Small intestine (tissue), 7 donors: ENCODE measurements at regions not wholly inside any gene's neighbourhood (a gene's known extent, or its start where the extent isn't known, plus 50 kb on each side); places are given as distances from the start of the nearest gene placed in this dataset.

Experiments
- DNase-seq, 2 donors: peaks; one replicate each; pipeline versions ENCODE4 v3.0.0 to v3.0.0-alpha.2; 2013
- FAIRE-seq: peaks from 2 replicates; lab custom pipeline; 2012; peaks lifted over from hg19 to GRCh38; lab: Jason Lieb, UNC
- H3K27ac ChIP-seq, 3 donors: one replicate each; pipeline ENCODE4 v1.5.1; 2013; ENCODE audit warnings: low read length in 2 of 3, mild to moderate bottlenecking in 2 of 3, control low read depth in 1 of 3, inconsistent platforms in 1 of 3, low read depth in 1 of 3, moderate library complexity in 1 of 3
- H3K27me3 ChIP-seq, 3 donors: one replicate each; pipeline ENCODE4 v1.6.1; 2013; ENCODE audit warnings: low read length in 3 of 3, inconsistent platforms in 1 of 3; ENCODE audit not compliant: control insufficient read depth in 3 of 3, insufficient read depth in 3 of 3
- H3K36me3 ChIP-seq, 3 donors: one replicate each; pipeline ENCODE4 v1.6.1; 2013; ENCODE audit warnings: low read length in 3 of 3, inconsistent platforms in 1 of 3, low read depth in 1 of 3, mild to moderate bottlenecking in 1 of 3, moderate library complexity in 1 of 3; ENCODE audit not compliant: control insufficient read depth in 3 of 3, insufficient read depth in 2 of 3
- H3K4me1 ChIP-seq, 3 donors: one replicate each; pipeline ENCODE4 v1.6.1; 2013; ENCODE audit warnings: low read length in 2 of 3, inconsistent platforms in 1 of 3, low read depth in 1 of 3, mild to moderate bottlenecking in 1 of 3, moderate library complexity in 1 of 3; ENCODE audit not compliant: control insufficient read depth in 3 of 3, insufficient read depth in 2 of 3
- H3K4me3 ChIP-seq, 3 donors: one replicate each; pipeline ENCODE4 v1.5.1; 2013; ENCODE audit warnings: low read length in 3 of 3, control low read depth in 1 of 3, inconsistent platforms in 1 of 3, low read depth in 1 of 3, mild to moderate bottlenecking in 1 of 3, moderate library complexity in 1 of 3
- H3K9me3 ChIP-seq, 2 donors: one replicate each; pipeline ENCODE4 v1.6.1; 2013; ENCODE audit warnings: low read depth in 1 of 2, low read length in 1 of 2; ENCODE audit not compliant: control insufficient read depth in 2 of 2, insufficient read depth in 1 of 2
- WGBS, 3 donors: extraction: QIAGEN DNeasy Blood & Tissue Kit; methylation state at CpG; one replicate each; pipeline ENCODE4 v1.1.7; 2013; 5-methylcytosine and 5-hydroxymethylcytosine counted together
- donor health status: healthy with polysubstance abuse.
- donor health status: control.
- donor health status: control.
- donor health status: Bipolar disorder and iron deficiency.
- donor health status: healthy.

DNA sequence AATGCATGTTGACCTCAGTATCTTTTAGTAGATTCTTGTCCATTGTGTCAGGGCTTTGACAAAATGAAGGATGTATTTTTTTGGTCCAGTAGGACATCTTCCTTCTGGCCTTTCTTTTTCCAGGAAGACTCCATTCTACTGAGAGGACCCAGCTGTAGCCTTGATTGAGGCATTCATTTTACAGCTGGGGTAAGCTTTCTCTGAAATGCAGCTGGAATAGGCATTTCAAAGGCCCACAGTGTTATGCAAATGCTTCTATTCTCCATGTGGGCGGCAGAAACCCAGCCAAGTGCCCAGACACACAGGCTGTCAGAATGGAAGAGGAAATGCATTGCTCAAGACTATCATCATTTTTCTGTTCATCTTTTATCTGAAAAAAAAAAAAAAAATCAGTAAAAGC is 629.0 kb upstream of the CDH8 start:
- Histone ChIP-seq H3K27me3 (no peaks in the 10 kb centered on the region), H3K36me3 (no peaks in the 10 kb centered on the region), H3K4me1 (no peaks in the 10 kb centered on the region), H3K27ac (no peak overlapping the region), H3K9me3 (peaks cover 1 to 6% of the 10 kb centered on the region in 2 donors), H3K4me3 (no peak overlapping the region)
- FAIRE-seq (no peak), DNase-seq (no peak)
- WGBS, 3 donors = 59 to 62% (median 61%) methylated on average over 1 of the region's 1 CpG

DNA sequence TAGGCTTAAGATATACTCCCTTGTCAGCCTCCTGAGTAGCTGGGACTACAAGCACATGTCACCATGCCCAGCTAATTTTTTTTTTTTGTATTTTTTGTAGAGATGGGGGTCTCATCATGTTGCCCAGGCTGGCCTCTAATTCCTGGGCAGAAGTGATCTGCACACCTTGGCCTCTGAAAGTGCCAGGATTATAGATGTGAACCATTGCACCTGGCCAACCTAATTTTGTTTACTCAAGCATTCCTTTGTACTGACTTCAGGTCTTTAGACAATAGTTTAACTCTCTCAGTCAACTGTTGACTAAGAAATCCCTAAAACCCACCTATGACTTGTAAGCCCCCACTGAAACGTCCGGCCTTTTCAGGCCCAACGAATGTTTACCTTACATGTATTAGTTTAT is 628.3 kb upstream of the CDH8 start:
- Histone ChIP-seq H3K27me3 (no peaks in the 10 kb centered on the region), H3K4me1 (no peaks in the 10 kb centered on the region), H3K36me3 (no peaks in the 10 kb centered on the region), H3K27ac (no peak overlapping the region), H3K4me3 (no peak overlapping the region), H3K9me3 (peaks cover 1 to 6% of the 10 kb centered on the region in 2 donors)
- FAIRE-seq (no peak), DNase-seq (no peak)
- WGBS, 3 donors = 26 to 46% (median 38%) methylated on average over 3 of the region's 3 CpGs

DNA sequence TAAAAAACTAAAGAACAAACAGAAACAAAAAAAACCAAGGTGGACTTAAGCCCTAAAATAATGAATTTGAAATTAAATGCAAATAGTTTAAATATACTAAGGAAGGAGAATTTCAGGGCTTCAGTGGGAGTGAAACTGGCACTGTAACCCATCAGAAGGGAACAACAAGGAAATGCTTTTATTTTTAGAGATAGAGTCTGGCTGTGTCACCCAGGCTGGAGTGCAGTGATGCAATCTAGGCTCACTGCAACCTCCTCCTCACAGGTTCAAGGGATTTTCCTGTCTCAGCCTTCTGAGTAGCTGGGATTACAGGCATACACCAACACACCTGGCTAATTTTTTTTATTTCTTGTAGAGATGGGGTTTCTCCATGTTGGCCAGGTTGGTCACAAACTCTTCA is 625.2 kb upstream of the CDH8 start:
- Histone ChIP-seq H3K4me3 (no peak overlapping the region), H3K27ac (no peak overlapping the region), H3K4me1 (no peaks in the 10 kb centered on the region), H3K9me3 (no peaks in the 10 kb centered on the region), H3K36me3 (no peaks in the 10 kb centered on the region), H3K27me3 (no peaks in the 10 kb centered on the region)
- FAIRE-seq (no peak), DNase-seq (no peak)

DNA sequence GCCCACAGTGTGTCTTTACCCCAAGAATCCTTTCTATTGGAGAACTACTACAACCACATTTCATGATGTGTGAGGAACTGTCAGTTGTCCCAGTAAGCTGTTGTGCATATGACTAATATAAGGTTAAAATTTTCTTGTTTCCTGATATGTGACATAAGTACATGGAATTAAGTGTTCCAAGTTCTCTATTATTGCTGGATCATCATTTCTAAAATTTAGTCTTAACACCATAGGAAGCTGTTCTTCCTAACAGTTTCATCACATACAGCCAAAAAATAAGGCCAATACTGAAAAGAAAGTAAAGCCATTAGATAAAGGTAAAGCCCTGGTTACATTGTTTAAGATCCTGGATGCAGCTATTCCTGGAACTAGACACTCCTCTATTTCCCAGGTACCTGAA is 620.9 kb upstream of the CDH8 start:
- no peaks in the 10 kb centered on the region for H3K36me3 ChIP-seq
- FAIRE-seq = no peak
- DNase-seq = no peak
- H3K27me3 ChIP-seq = no peaks in the 10 kb centered on the region
- no peaks in the 10 kb centered on the region for H3K4me1 ChIP-seq
- no peak overlapping the region for H3K4me3 ChIP-seq
- H3K9me3 ChIP-seq = no peaks in the 10 kb centered on the region
- H3K27ac ChIP-seq = no peak overlapping the region

DNA sequence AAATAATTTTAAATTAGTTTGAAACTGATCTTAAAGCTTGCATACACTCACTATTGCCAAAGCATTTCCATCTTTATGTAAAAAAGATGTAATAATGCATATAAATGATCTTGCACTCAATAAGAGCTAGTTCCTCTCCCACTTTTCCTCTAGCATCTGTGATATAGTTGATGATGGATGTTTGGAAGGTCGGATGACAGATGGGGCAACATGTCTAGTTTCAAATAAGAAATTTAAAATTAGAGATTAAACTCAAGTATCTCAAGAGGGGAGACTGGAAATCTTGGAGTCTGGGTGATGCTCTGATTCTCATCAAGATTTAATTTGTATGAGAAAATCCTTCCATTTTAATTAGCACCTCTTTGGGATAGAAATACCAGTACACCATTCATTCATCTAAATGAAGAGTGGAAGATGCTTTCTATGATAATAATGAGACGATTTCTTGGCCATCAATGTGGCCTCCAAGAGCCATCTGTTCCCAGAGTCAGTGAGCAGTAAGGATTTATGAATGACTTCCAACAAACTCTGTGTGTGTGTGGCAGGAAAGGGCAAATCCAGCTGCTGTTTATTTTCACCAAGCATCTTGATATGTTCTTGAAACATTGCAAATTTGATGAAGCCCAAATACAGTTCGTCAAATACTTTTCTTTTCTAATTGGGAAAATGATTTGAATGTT is 616.3 kb upstream of the CDH8 start:
- H3K27ac ChIP-seq = no peak overlapping the region
- no peaks in the 10 kb centered on the region for H3K36me3 ChIP-seq
- WGBS, 3 donors = 56 to 63% (median 57%) methylated on average over 3 of the region's 3 CpGs
- H3K4me3 ChIP-seq = no peak overlapping the region
- H3K9me3 ChIP-seq = peaks cover 0 to 3% of the 10 kb centered on the region in 2 donors
- FAIRE-seq = no peak
- H3K4me1 ChIP-seq = no peaks in the 10 kb centered on the region
- H3K27me3 ChIP-seq = no peaks in the 10 kb centered on the region
- no peak for DNase-seq

DNA sequence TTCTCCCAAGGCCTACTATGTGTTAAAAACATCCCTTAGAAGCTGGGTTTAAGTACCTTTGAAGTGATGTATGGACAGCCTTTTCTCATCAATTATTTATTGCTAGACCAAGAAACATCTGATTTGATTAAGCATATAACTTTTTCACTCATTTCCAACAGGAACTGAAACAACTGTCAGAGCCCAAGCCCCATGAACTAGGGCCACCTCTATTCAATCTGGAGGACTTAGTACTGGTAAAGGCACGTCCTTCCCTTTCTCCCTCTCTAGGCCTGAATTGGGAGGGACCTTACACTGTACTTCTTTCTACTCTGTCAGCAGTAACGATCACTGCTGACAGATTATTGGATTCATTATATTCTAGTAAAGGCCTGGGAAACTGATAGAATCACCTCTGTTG is 612.0 kb upstream of the CDH8 start:
- H3K4me1 ChIP-seq = no peaks in the 10 kb centered on the region
- DNase-seq = no peak
- no peaks in the 10 kb centered on the region for H3K36me3 ChIP-seq
- no peak overlapping the region for H3K4me3 ChIP-seq
- H3K27ac ChIP-seq = no peak overlapping the region
- 45 to 71% (median 47%) methylated on average over 2 of the region's 2 CpGs for WGBS, 3 donors
- FAIRE-seq = no peak
- no peaks in the 10 kb centered on the region for H3K27me3 ChIP-seq
- H3K9me3 ChIP-seq = peaks cover 0 to 11% of the 10 kb centered on the region in 2 donors

DNA sequence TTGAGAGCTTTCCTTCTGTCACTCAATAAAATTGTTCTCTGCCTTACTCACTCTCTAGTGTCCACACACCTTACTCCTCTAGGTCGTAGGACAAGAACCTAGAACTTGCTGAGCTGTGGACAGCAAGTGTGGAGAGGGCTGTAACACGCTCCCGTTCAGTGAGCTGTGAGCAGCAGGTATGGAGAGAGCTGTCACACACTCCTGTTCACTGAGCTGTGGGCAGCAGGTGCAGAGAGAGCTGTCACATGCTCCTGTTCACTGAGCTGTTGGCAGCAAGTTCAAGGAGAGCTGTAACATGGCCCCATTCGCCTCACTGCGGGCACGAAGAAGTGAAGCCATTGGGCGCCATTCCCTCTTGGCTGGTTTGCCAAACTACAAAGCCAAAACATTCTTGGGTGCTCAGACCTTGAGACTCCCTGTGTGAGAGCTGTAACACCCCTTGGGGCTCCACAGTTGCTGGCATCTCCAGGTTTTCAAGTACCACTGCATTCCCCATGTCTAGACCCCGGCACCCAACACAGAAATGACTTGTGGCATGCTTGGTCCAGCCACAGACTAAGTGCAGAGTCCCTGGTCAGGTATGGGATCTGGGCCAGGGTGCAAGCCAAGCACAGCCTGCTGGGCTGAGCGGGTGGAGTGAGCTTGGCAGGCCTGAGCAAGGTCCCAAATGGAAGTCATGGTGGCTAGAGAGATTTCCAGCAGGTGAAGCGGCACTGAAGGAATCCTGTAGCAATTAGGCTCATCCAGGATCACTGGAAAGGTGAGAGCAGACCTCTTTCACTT is 608.0 kb upstream of the CDH8 start:
- no peaks in the 10 kb centered on the region for H3K27me3 ChIP-seq
- H3K4me3 ChIP-seq = no peak overlapping the region
- H3K36me3 ChIP-seq = no peaks in the 10 kb centered on the region
- no peak for DNase-seq
- no peak for FAIRE-seq
- 76 to 87% (median 80%) methylated on average over 10 of the region's 10 CpGs for WGBS, 3 donors
- no peak overlapping the region for H3K27ac ChIP-seq
- H3K4me1 ChIP-seq = no peaks in the 10 kb centered on the region
- peaks cover 0 to 8% of the 10 kb centered on the region in 2 donors for H3K9me3 ChIP-seq

DNA sequence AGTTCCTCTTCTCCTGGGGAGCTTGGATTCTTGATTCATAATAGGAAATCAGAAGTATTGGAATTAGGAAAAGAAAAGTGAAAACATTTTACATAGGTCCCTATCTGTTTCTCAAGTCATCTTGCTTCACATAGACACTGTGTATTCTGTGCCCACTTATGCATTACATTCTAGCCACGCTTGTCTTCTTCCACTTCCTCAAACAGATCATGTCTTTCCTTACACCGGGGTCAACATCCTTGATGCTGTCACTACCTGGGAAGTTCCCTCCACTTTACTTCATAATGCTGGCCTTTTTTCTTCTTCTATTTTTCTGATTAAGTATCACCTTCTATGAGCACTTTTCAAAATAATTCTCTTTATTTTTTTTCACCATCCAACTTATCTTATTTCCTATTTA is 606.4 kb upstream of the CDH8 start:
- no peaks in the 10 kb centered on the region for H3K27me3 ChIP-seq
- H3K9me3 ChIP-seq = peaks cover 0 to 8% of the 10 kb centered on the region in 2 donors
- H3K27ac ChIP-seq = no peak overlapping the region
- no peak overlapping the region for H3K4me3 ChIP-seq
- no peaks in the 10 kb centered on the region for H3K36me3 ChIP-seq
- FAIRE-seq (no peak), DNase-seq (no peak)
- H3K4me1 ChIP-seq = no peaks in the 10 kb centered on the region
- 48 to 66% (median 64%) methylated on average over 2 of the region's 2 CpGs for WGBS, 3 donors
